HG03354 (cell line): ENCODE measurements at regions not wholly inside any gene's neighbourhood (a gene's known extent, or its start where the extent isn't known, plus 50 kb on each side); places are given as distances from the start of the nearest gene placed in this dataset.

Experiments
- ATAC-seq: cut with Tn5 transposase; IDR thresholded peaks from one replicate; pipeline ENCODE4 v1.9.1; 2021; ENCODE audit warnings: mild to moderate bottlenecking; ENCODE audit not compliant: unreplicated experiment, poor library complexity, severe bottlenecking

DNA sequence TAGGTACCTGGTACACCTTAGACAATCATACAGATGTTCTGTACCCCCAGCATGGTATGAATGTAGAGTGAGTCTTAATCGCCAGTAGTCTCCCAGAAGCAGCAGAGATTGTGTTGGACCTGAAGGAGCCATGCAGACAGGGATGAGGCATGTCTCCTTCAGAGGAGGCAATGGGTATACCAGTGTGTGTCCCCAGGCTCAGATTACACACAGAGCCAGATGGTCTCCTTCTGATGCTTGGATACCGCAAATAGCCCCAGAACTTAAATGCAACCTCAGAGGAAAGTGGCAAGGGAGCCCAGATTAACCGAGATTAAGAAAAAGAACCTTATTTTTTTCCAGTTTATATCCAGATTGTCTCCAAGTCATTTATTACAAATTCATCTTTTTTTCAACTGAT lies 96.8 kb upstream of the C21orf91 start:
- no peak for ATAC-seq

DNA sequence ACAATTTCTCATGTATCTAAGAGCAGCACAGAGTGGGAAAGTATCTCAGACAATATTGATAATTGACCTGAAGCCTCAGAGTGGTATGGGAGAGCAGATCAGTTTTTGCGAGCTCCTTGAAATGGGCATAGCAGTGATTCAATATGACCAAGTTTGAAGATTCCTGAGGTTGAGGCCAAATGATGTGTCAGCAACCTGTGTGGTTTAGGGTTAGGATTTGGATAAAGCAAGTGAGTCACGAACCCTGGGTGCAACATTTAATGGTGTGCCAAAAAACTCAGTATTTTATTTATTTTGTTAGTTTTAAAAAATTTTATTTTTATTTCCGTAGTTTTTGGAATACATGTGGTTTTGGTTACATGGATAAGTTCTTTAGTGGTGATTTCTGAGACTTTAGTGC lies 92.5 kb upstream of the C21orf91 start:
- no peak for ATAC-seq

DNA sequence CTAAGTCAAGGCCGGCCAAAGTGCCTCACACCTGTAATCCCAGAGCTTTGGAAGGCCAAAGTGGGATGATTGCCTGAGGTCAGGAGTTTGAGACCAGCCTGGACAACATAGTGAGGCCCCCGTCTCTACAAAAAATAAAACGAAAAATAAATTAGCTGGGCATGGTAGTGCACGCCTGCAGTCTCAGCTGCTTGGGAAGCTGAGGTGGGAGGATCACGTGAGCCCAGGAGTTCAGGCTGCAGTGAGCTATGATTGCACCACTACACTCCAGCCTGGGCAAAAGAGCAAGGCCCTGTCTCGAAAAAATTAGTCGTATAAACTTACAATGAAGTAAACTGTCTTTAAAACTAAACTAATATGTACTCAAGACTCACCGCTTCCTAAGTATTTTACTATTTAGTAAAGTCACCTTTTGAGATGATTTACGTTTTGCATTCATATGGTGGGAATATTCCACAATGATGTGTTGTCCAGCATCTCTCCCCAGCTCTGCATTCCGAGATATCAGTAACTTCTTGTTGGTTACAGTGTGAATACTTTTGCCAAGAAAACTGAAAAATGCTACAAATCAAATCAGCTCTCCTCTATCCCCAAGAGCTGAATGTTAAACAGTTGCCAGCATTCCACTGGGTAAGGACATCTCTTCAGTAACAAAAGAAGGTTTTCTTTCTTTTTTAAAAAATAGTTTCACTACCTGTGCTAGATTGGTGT lies 84.9 kb upstream of the C21orf91 start:
- no peak for ATAC-seq

DNA sequence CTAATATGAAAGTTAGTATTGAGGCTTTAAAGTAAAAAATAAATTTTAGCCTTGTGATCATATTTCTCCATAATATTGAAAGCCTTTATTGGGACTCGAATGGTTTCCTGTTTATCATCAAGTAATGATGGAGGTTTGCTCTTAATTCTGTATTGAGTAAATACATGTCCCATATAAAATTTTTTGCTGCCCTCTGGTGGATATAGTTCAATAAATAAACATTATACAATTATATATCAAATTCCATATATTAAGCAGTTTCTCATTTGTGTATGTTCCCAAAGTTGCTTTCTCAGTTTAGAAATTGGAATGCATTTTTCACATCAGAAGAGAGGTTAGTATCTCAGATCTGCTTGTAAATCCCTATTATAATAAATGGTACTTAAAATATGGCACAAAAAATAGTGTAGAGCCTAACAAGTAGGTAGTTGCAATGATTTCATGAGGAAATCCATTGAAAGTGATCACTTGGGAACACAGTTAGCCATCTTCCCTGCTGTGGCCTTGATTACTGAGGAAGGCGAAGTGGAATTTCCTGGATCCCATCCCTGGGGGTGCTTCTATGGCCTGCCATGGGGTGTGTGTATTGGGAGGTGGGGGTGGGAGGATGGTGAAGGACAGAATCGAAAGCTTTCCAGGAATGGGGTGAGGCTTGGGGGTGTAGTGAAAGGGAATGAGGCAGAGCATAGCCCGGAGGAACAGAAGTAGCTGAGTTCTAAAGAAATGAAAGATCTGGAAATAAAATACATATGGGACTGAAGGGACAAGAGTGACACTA lies 84.1 kb upstream of the C21orf91 start:
- ATAC-seq = no peak

DNA sequence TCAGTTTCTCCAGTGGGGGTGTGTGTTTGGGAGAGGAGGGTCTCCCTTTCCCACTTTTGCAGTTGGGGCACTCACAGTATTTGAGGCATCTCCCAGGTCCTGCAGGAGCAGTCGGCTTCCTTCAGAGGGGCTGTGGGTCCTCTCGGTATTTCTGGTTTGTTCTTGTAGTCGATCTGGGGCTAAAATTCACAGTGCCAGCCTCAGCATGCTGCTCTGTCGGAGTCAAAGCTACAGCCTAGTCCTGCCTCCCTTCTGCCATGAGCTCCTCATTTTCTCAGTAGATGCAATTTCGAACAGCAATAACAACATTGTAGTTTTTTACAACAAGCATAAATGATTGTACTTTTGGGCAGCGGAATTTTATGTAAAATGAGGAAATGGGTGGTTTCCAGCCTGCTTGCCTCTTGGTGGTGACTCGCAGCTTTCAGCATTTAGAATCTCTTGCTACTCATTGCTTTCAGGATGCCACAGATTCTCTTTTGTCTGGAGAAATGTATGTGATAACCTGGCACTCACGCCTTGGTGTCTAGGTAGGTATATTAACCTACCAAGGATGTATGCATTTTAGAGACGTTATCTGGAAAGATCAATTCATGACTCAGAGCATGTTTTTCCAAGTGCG lies 82.4 kb upstream of the C21orf91 start:
- no peak for ATAC-seq

DNA sequence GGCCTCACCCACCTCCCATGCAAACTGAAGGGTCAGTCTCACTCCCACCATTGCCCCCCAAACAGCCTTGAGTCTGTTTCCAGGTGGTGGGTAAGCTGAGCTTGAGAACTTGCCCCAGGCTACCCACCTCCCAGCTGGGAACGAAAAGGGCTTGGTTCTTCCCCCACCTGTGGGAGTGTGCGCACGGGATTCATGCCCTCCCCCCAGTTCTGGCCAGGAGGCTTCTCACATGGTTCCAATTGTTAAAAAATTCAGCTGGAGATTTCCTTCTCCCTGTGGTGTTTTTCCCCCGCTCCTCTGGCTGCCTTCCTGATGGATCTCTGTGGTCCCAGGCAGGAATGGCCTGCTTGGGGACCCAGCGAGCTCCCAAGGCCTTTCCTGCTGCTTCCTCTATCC lies 81.8 kb upstream of the C21orf91 start:
- no peak for ATAC-seq

DNA sequence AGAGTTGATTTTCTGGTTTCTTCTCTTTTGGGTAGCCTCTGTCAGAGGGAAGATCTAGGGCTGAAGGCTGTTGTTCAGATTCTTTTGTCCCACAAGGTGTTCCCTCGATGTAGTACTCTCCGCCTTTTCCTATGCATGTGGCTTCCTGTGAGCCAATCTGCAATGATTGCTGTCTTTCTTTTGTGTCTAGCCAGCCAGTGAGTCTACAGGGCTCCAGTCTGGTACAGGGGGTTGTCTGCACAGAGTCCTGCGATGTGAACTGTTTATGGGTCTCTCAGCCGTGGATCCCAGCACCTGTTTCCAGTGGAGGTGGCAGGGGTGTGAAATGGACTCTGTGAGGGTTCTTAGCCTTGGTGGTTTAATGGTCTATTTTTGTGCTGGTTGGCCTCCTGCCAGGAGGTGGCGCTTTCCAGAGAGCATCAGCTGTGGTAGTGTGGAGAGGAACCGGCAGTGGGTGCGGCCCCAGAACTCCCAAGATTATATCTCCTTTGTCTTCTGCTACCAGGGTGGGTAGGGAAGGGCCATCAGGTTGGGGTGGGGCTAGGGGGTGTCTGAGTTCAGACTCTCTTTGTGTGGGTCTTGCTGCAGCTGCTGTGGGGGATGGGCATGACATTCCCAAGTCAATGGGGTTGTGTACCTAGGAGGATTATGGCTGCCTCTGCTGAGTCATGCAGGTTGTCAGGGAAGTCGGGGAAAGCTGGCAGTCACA lies 81.3 kb upstream of the C21orf91 start:
- ATAC-seq = no peak

DNA sequence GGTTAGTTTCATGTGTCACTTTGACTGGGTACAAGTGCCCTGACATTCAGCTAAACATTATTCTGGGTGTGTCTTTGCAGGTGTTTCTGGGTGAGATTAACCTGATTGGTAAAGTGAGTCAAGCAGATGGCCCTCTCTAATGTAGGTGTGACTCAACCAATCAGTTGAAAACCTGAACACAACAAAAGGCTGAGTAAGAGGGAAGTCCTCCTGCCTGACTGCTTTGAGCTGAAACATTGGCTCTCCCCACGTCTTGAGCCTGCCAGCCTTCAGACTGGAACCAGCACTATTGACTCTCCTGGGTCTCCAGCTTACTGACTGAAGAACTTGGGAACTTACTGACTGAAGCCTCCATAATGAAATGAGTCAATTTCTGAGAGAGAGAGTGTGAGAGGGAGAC lies 70.0 kb upstream of the C21orf91 start:
- ATAC-seq = no peak

DNA sequence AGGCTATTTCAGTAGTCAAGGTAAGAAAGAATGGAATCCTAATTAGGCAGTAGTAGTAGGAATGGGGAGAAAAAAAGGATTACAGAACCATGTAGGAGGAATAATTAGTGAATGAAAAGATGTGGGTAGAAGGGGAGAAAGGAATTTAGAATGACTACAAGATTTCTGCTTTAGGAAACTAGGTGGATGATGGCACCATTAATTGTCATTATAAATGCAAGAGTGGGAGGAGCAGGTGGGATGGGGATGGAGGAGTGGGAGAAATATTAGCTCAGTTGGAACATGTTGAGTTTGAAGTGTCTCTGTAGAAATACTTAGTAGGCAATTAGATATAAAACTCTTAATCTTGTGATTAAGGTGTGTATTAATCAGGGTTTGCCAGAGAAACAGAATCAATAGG lies 50.0 kb upstream of the C21orf91 start:
- no peak for ATAC-seq
